ENCODE measurements at regions not wholly inside any gene's neighbourhood (a gene's known extent, or its start where the extent isn't known, plus 50 kb on each side); places are given as distances from the start of the nearest gene placed in this dataset.

GRCh38 chr4:155009288-155009687 is 199.1 kb upstream of the NPY2R start:
- TF ChIP-seq CTCF (IDR thresholded peaks at IDR 0.05) (no peak), ZFX (IDR thresholded peaks at IDR 0.05; ENCODE audit: borderline replicate concordance) (no peak)
